OCI-LY3 (cell line): ENCODE measurements at regions not wholly inside any gene's neighbourhood (a gene's known extent, or its start where the extent isn't known, plus 50 kb on each side); places are given as distances from the start of the nearest gene placed in this dataset.

ENCODE experiments used
- EZH2phosphoT487 ChIP-seq: fragments of 200-600 bp; shearing (Covaris generic); IDR thresholded peaks from 2 replicates; pipeline ENCODE4 v1.6.1; 2018; ENCODE audit warnings: antibody characterized with exemption, mixed run types, low read depth
- TF ChIP-seq, protein P1 (sequence below): fragments of 200-600, 300-600 bp; sonication (generic); IDR thresholded peaks from 2 replicates; pipeline ENCODE4 v1.5.1; 2014; ENCODE audit warnings: antibody characterized with exemption, low read length, low read depth

DNA sequence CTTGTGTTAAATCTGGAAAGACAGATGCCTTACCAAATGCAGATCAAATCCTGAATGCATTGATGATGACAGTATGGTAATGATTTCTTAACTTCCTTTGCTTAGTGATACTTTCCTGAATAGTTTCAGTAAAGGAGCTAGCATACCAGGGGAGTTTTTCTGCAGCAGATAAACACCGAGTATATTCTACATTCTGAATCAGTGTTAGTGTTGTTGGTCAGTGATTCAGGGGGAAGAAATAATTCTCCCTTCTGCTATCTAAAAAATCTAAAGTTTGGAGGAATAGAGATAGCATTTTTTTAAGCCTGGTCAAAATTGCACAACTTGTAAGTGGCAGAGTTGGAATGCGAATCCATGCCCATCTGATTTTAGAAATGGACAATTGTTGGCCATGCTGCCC is 512.2 kb upstream of the MARCKS start:
- TF ChIP-seq, protein P1, sequence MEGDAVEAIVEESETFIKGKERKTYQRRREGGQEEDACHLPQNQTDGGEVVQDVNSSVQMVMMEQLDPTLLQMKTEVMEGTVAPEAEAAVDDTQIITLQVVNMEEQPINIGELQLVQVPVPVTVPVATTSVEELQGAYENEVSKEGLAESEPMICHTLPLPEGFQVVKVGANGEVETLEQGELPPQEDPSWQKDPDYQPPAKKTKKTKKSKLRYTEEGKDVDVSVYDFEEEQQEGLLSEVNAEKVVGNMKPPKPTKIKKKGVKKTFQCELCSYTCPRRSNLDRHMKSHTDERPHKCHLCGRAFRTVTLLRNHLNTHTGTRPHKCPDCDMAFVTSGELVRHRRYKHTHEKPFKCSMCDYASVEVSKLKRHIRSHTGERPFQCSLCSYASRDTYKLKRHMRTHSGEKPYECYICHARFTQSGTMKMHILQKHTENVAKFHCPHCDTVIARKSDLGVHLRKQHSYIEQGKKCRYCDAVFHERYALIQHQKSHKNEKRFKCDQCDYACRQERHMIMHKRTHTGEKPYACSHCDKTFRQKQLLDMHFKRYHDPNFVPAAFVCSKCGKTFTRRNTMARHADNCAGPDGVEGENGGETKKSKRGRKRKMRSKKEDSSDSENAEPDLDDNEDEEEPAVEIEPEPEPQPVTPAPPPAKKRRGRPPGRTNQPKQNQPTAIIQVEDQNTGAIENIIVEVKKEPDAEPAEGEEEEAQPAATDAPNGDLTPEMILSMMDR: no peak
- TF ChIP-seq EZH2phosphoT487: no peak
